GM06990 (cell line): ENCODE measurements at regions not wholly inside any gene's neighbourhood (a gene's known extent, or its start where the extent isn't known, plus 50 kb on each side); places are given as distances from the start of the nearest gene placed in this dataset.

Source experiments
- DNase-seq: peaks from one replicate; pipeline ENCODE4 v3.0.0-alpha.2; 2011; ENCODE audit not compliant: insufficient read length; ENCODE audit errors: extremely low read depth
- H3K27me3 ChIP-seq: replicated peaks from 2 replicates; pipeline ENCODE4 v1.6.0; 2011; ENCODE audit warnings: low read length; ENCODE audit not compliant: control insufficient read depth, insufficient read depth
- H3K36me3 ChIP-seq: 2 replicates; pipeline ENCODE4 v1.5.1; 2011; ENCODE audit warnings: low read length; ENCODE audit not compliant: control insufficient read depth, insufficient read depth
- H3K4me3 ChIP-seq: replicated peaks from 2 replicates; pipeline ENCODE4 v1.5.1; 2011; ENCODE audit warnings: low read depth, mild to moderate bottlenecking, control low read depth, low read length
- TF ChIP-seq, protein P1 (sequence below): IDR thresholded peaks from 2 replicates; pipeline ENCODE4 v1.5.1; 2011; ENCODE audit warnings: low read length, control low read depth, mild to moderate bottlenecking, inconsistent platforms; ENCODE audit not compliant: insufficient read depth, poor library complexity, severe bottlenecking

GRCh38 chrX:39729981-39730661 is 367.6 kb downstream of the BCOR start:
- TF ChIP-seq, protein P1, sequence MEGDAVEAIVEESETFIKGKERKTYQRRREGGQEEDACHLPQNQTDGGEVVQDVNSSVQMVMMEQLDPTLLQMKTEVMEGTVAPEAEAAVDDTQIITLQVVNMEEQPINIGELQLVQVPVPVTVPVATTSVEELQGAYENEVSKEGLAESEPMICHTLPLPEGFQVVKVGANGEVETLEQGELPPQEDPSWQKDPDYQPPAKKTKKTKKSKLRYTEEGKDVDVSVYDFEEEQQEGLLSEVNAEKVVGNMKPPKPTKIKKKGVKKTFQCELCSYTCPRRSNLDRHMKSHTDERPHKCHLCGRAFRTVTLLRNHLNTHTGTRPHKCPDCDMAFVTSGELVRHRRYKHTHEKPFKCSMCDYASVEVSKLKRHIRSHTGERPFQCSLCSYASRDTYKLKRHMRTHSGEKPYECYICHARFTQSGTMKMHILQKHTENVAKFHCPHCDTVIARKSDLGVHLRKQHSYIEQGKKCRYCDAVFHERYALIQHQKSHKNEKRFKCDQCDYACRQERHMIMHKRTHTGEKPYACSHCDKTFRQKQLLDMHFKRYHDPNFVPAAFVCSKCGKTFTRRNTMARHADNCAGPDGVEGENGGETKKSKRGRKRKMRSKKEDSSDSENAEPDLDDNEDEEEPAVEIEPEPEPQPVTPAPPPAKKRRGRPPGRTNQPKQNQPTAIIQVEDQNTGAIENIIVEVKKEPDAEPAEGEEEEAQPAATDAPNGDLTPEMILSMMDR = no peak
- DNase-seq = no peak
- H3K4me3 ChIP-seq = no peak overlapping the region

GRCh38 chrX:39730662-39731329 is 367.0 kb downstream of the BCOR start:
- H3K4me3 ChIP-seq = no peak overlapping the region
- TF ChIP-seq, protein P1 = peak; percentile 69
- H3K27me3 ChIP-seq = no peaks in the 10 kb centered on the region; the same call in 1 of the 2 replicates
- no peaks in the 10 kb centered on the region for H3K36me3 ChIP-seq
- peak; percentile 19 for DNase-seq

More at GRCh38 chrX:39729981-39730661, 367.6 kb downstream of the BCOR start:
- Histone ChIP-seq H3K27me3 (no peaks in the 10 kb centered on the region; the same call in 1 of the 2 replicates), H3K36me3 (no peaks in the 10 kb centered on the region)

DNA sequence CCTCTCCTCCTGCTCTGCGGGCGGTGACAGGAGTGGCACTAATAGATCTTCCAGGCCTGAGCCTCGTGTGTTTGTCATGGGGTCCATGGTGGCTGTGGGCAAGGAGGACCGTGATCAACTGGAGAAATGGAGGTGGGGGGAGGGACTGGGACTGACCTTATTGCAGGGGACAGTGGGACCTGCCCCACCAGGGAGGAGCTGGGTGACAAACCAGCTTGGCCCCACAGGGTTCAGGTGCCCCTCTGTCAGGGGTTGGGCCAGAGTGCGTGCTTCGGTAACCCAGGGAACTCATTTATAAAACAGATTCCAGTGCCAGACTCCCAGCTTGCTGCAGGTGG is 366.5 kb downstream of the BCOR start:
- H3K27me3 ChIP-seq = no peaks in the 10 kb centered on the region; the same call in 1 of the 2 replicates
- TF ChIP-seq, protein P1 = no peak
- no peak for DNase-seq
- H3K4me3 ChIP-seq = no peak overlapping the region
- no peaks in the 10 kb centered on the region for H3K36me3 ChIP-seq

DNA sequence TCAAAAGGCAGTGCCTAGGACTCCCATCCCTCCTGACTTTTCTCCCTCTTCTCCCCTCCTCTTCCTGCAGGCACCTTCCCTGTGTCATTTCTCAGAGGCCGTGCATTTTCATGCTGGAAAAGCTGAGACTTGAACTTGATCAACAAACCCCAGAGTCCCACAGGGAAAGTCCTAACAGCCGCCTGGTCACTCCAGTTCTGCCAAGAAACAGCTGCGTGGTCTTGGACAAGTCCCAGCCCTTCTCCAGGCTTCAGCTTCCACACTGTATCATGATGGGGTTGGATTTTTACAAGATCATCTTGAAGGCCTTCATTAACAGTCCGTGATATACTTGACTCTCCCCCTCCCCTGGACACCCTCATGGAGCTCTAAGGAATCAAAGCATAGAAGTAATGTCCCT is 366.0 kb downstream of the BCOR start:
- Histone ChIP-seq H3K4me3 (no peak overlapping the region), H3K36me3 (no peaks in the 10 kb centered on the region), H3K27me3 (no peaks in the 10 kb centered on the region; the same call in 1 of the 2 replicates)
- no peak for DNase-seq
- TF ChIP-seq, protein P1 = no peak

- Histone ChIP-seq H3K4me3 (no peak overlapping the region), H3K36me3 (no peaks in the 10 kb centered on the region), H3K27me3 (no peaks in the 10 kb centered on the region; the same call in 1 of the 2 replicates)
- no peak for DNase-seq
- TF ChIP-seq, protein P1 = no peak
Observed at GRCh38 chrX:39733745-39734144, 364.0 kb downstream of the BCOR start.
